T-cell (primary cell): ENCODE measurements at regions not wholly inside any gene's neighbourhood (a gene's known extent, or its start where the extent isn't known, plus 50 kb on each side); places are given as distances from the start of the nearest gene placed in this dataset.
"Not testable (repeated sequence)": the region's sequence is repeated elsewhere in the genome, so short reads cannot be mapped to it uniquely, and the experiment has no call there.

ENCODE experiments used
- ATAC-seq, 4 experiments: fragments of 200-7000 bp in 3 of 4; fragments of 150-1000 bp in 1 of 4; cut with Tn5 transposase; replicated peaks in 1 of 4; 1 replicate in 3 of 4; 2 replicates in 1 of 4; pipeline ENCODE4 v1.10.0; 2021; ENCODE audit warnings: moderate library complexity in 3 of 4, mild to moderate bottlenecking in 2 of 4, moderate number of reproducible peaks in 1 of 4
- CTCF ChIA-PET, 2 donors: fragments of 300-600 bp; sonication (Branson Sonifier 250); formaldehyde crosslinking; loops; one replicate each; lab custom pipeline; 2022; ENCODE audit warnings: antibody characterized with exemption in 2 of 2; lab: Charles Lee
- POLR2A ChIA-PET, 2 donors: fragments of 300-600 bp; sonication (Branson Sonifier 250); formaldehyde crosslinking; loops; one replicate each; lab custom pipeline; 2022; ENCODE audit warnings: antibody characterized with exemption in 2 of 2; lab: Charles Lee
- DNase-seq, 35 experiments: peaks; one replicate each; pipeline versions ENCODE4 v3.0.0 to v3.0.0-alpha.2; 2013 to 2023
- H3K27ac ChIP-seq: one replicate; pipeline ENCODE4 v1.5.1; 2013; ENCODE audit warnings: low read length
- H3K27me3 ChIP-seq, 2 experiments: replicated peaks in 1 of 2; 1 replicate in 1 of 2; 2 replicates in 1 of 2; pipeline versions ENCODE4 v1.6.1 to v1.7.0; 2013; ENCODE audit warnings: low read length in 1 of 2, mixed read lengths in 1 of 2; ENCODE audit not compliant: control insufficient read depth in 2 of 2, insufficient read depth in 2 of 2; ENCODE audit errors: extremely low read depth in 1 of 2
- H3K36me3 ChIP-seq, 2 donors: 1 replicate in 1 of 2; 2 replicates in 1 of 2; pipeline versions ENCODE4 v1.6.1 to v1.7.0; 2013; ENCODE audit warnings: low read length in 1 of 2; ENCODE audit not compliant: control insufficient read depth in 2 of 2, insufficient read depth in 1 of 2; ENCODE audit errors: extremely low read depth in 1 of 2
- H3K4me1 ChIP-seq, 2 experiments: 1 replicate in 1 of 2; 2 replicates in 1 of 2; pipeline versions ENCODE4 v1.6.1 to v1.7.0; 2013; ENCODE audit warnings: low read length in 2 of 2, mixed read lengths in 1 of 2; ENCODE audit not compliant: insufficient read depth in 2 of 2, control insufficient read depth in 1 of 2; ENCODE audit errors: extremely low read depth in 1 of 2
- H3K4me3 ChIP-seq, 2 donors: 1 replicate in 1 of 2; 2 replicates in 1 of 2; pipeline versions ENCODE4 v1.5.1 to v1.7.0; 2013; ENCODE audit warnings: mild to moderate bottlenecking in 2 of 2, low read length in 1 of 2, moderate library complexity in 1 of 2; ENCODE audit not compliant: control insufficient read depth in 1 of 2; ENCODE audit errors: extremely low read depth in 1 of 2
- H3K9me3 ChIP-seq: 2 replicates; pipeline ENCODE4 v1.7.0; 2013
- H3K27ac Mint-ChIP-seq, 2 donors: one replicate each; pipeline ENCODE4 v1.8.0; 2020 to 2021; ENCODE audit warnings: mild to moderate bottlenecking in 2 of 2, mixed read lengths in 2 of 2
- H3K27me3 Mint-ChIP-seq, 2 donors: one replicate each; pipeline ENCODE4 v1.8.0; 2021 to 2022; ENCODE audit warnings: mixed read lengths in 2 of 2
- H3K36me3 Mint-ChIP-seq: one replicate; pipeline ENCODE4 v1.8.0; 2021; ENCODE audit warnings: mixed read lengths
- H3K4me1 Mint-ChIP-seq, 3 donors: one replicate each; pipeline ENCODE4 v1.8.0; 2020 to 2022; ENCODE audit warnings: mixed read lengths in 3 of 3, mild to moderate bottlenecking in 1 of 3
- H3K4me3 Mint-ChIP-seq, 3 donors: one replicate each; pipeline ENCODE4 v1.8.0; 2020 to 2022; ENCODE audit warnings: mild to moderate bottlenecking in 3 of 3, mixed read lengths in 3 of 3, moderate library complexity in 3 of 3
- H3K9me3 Mint-ChIP-seq, 3 donors: one replicate each; pipeline ENCODE4 v1.8.0; 2020 to 2022; ENCODE audit warnings: mixed read lengths in 3 of 3
- WGBS: methylation state at CpG from one replicate; pipeline ENCODE4 v1.1.5; 2013; ENCODE audit warnings: missing lambda C conversion rate; ENCODE audit not compliant: insufficient coverage; 5-methylcytosine and 5-hydroxymethylcytosine counted together

DNA sequence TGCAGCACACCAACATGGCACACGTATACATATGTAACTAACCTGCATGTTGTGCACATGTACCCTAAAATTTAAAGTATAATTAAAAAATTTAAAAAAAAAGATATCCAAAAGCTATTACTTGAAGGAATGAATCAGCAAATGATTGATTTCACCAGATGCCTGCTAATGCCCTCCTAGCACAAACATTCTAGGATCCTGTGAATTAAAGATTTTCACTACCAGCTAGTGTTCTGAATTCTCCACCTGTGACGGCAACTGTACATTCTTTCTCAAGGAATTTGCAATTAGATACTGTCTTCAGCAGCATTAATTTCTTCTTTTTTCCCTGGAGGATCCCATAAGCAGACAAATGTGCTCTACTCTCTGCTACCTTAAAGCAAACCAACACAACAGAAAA lies 694.9 kb downstream of the NTRK3 start:
- 100% methylated on average over 1 of the region's 2 CpGs for WGBS
- Mint-ChIP-seq H3K27me3 (peaks cover 0 to 9% of the 10 kb centered on the region in 2 donors), H3K4me1 (no peaks in the 10 kb centered on the region), H3K9me3 (peaks cover 0 to 4% (median 0%) of the 10 kb centered on the region in 3 donors), H3K4me3 (no peak overlapping the region), H3K36me3 (no peaks in the 10 kb centered on the region), H3K27ac (no peak overlapping the region)
- Histone ChIP-seq H3K4me3 (no peak overlapping the region), H3K27ac (no peak overlapping the region), H3K36me3 (no peaks in the 10 kb centered on the region), H3K27me3 (peaks cover 0 to 7% of the 10 kb centered on the region in 2 experiments), H3K4me1 (no peaks in the 10 kb centered on the region), H3K9me3 (no peaks in the 10 kb centered on the region)
- DNase-seq = no peak
- ChIA-PET POLR2A (no interaction called here), CTCF (interaction anchor here in 1 of 2 donors (0.6 kb wide), 1 partner anchor 1620 kb away, joined by 4 read pairs; no protein-coding TSS in a partner anchor)
- no peak for ATAC-seq

DNA sequence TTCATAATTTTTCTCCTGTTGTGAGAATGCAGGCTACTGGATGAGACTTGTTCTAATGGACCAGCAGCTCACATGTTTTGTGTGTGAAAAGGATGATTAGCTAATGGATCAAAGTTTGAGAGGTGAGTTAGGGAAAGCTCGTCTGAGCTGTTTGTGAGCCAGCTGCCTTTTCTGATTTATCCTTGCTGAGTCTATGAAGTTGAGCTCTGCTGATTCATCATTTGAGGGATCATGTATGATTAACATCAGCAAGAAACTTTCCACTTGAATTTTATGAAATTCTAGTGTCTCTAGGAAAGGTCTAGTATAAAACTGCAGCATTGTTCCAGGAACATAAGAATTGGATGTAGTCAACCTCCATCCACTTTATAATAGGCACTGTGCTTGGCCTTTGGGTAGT lies 698.7 kb downstream of the NTRK3 start:
- WGBS = no CpG with 5 or more reads among the region's 1 CpG
- Histone ChIP-seq H3K27me3 (peaks cover 0 to 7% of the 10 kb centered on the region in 2 experiments), H3K27ac (no peak overlapping the region), H3K9me3 (no peaks in the 10 kb centered on the region), H3K36me3 (no peaks in the 10 kb centered on the region), H3K4me1 (no peaks in the 10 kb centered on the region), H3K4me3 (no peak overlapping the region)
- ChIA-PET CTCF (no interaction called here), POLR2A (no interaction called here)
- H3K9me3 Mint-ChIP-seq = peaks cover 8 to 14% (median 10%) of the 10 kb centered on the region in 3 donors
- H3K36me3 Mint-ChIP-seq = no peaks in the 10 kb centered on the region
- H3K4me1 Mint-ChIP-seq = no peaks in the 10 kb centered on the region
- no peak overlapping the region for H3K4me3 Mint-ChIP-seq
- H3K27me3 Mint-ChIP-seq = peaks cover 6 to 9% of the 10 kb centered on the region in 2 donors
- no peak overlapping the region for H3K27ac Mint-ChIP-seq
- DNase-seq (no peak), ATAC-seq (no peak)

- Mint-ChIP-seq H3K36me3 (no peaks in the 10 kb centered on the region), H3K9me3 (peaks cover 8 to 14% (median 10%) of the 10 kb centered on the region in 3 donors), H3K4me3 (no peak overlapping the region), H3K27me3 (peaks cover 6 to 9% of the 10 kb centered on the region in 2 donors), H3K4me1 (no peaks in the 10 kb centered on the region), H3K27ac (no peak overlapping the region)
- Histone ChIP-seq H3K4me3 (no peak overlapping the region), H3K9me3 (no peaks in the 10 kb centered on the region), H3K36me3 (no peaks in the 10 kb centered on the region), H3K4me1 (no peaks in the 10 kb centered on the region), H3K27me3 (peaks cover 0 to 7% of the 10 kb centered on the region in 2 experiments), H3K27ac (no peak overlapping the region)
- DNase-seq (no peak), ATAC-seq (no peak)
- CTCF ChIA-PET = no interaction called here
- POLR2A ChIA-PET = no interaction called here
Observed at GRCh38 chr15:87556886-87557285, 699.7 kb downstream of the NTRK3 start.

- H3K9me3 ChIP-seq = no peaks in the 10 kb centered on the region
- H3K4me3 ChIP-seq = no peak overlapping the region
- peaks cover 0 to 6% of the 10 kb centered on the region in 2 donors for H3K27me3 Mint-ChIP-seq
- ATAC-seq (no peak), DNase-seq (no peak)
- H3K36me3 Mint-ChIP-seq = no peaks in the 10 kb centered on the region
- CTCF ChIA-PET = no interaction called here
- H3K4me3 Mint-ChIP-seq = no peak overlapping the region
- H3K27me3 ChIP-seq = no peaks in the 10 kb centered on the region
- H3K36me3 ChIP-seq = no peaks in the 10 kb centered on the region
- H3K4me1 Mint-ChIP-seq = no peaks in the 10 kb centered on the region
- POLR2A ChIA-PET = no interaction called here
- H3K27ac Mint-ChIP-seq = no peak overlapping the region
- H3K4me1 ChIP-seq = no peaks in the 10 kb centered on the region
- H3K9me3 Mint-ChIP-seq = peaks cover 4 to 14% (median 12%) of the 10 kb centered on the region in 3 donors
- WGBS = 40% methylated on average over 1 of the region's 6 CpGs
- no peak overlapping the region for H3K27ac ChIP-seq
Observed at GRCh38 chr15:87549860-87550259, 706.7 kb downstream of the NTRK3 start.

DNA sequence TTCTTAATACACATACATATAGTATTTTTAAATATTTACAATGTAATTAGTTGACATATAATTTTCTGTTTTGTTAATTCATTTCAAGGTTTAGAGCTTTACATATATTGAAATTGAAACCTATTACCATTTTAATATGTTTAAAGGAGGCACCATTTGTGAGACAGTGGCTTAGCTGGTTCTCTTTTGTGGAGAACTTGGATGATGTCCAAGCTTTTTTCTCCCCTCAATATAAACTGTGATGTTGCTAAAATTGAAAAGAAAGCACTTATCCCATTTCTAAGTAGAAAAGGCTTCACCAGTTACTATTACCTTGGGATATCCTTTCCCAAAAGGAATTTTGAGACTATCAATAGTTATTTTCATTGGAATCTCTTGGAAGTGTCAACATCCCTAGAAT lies 707.2 kb downstream of the NTRK3 start:
- H3K9me3 Mint-ChIP-seq = peaks cover 4 to 12% (median 10%) of the 10 kb centered on the region in 3 donors
- no peaks in the 10 kb centered on the region for H3K36me3 Mint-ChIP-seq
- H3K4me3 ChIP-seq = no peak overlapping the region
- no peak for DNase-seq
- H3K4me1 ChIP-seq = no peaks in the 10 kb centered on the region
- CTCF ChIA-PET = no interaction called here
- POLR2A ChIA-PET = no interaction called here
- H3K4me1 Mint-ChIP-seq = no peaks in the 10 kb centered on the region
- H3K4me3 Mint-ChIP-seq = no peak overlapping the region
- no peak overlapping the region for H3K27ac Mint-ChIP-seq
- H3K27ac ChIP-seq = no peak overlapping the region
- H3K9me3 ChIP-seq = no peaks in the 10 kb centered on the region
- H3K27me3 Mint-ChIP-seq = peaks cover 0 to 6% of the 10 kb centered on the region in 2 donors
- no peak for ATAC-seq
- no peaks in the 10 kb centered on the region for H3K36me3 ChIP-seq
- no peaks in the 10 kb centered on the region for H3K27me3 ChIP-seq

GRCh38 chr15:87548590-87548989 lies 707.9 kb downstream of the NTRK3 start:
- WGBS = 87% methylated on average over 6 of the region's 14 CpGs
- DNase-seq, H3K27me3 ChIP-seq, H3K36me3 ChIP-seq, CTCF ChIA-PET, H3K27me3 Mint-ChIP-seq, H3K4me1 ChIP-seq, H3K27ac ChIP-seq, H3K4me1 Mint-ChIP-seq, H3K9me3 ChIP-seq, H3K36me3 Mint-ChIP-seq, H3K4me3 Mint-ChIP-seq, ATAC-seq, POLR2A ChIA-PET, H3K9me3 Mint-ChIP-seq, H3K4me3 ChIP-seq, H3K27ac Mint-ChIP-seq: not testable (repeated sequence)
